HG03108 (cell line): ENCODE measurements at regions not wholly inside any gene's neighbourhood (a gene's known extent, or its start where the extent isn't known, plus 50 kb on each side); places are given as distances from the start of the nearest gene placed in this dataset.
"Not testable (repeated sequence)": the region's sequence is repeated elsewhere in the genome, so short reads cannot be mapped to it uniquely, and the experiment has no call there.

Experiments used
- ATAC-seq: cut with Tn5 transposase; IDR thresholded peaks from one replicate; pipeline ENCODE4 v1.9.1; 2021; ENCODE audit warnings: moderate library complexity; ENCODE audit not compliant: unreplicated experiment

GRCh38 chr17:77036841-77037381 is 103.9 kb upstream of the SEC14L1 start:
- no peak for ATAC-seq

- no peak for ATAC-seq
These were observed 102.8 kb upstream of the SEC14L1 start for GRCh38 chr17:77037943-77038342.

- ATAC-seq: no peak
These were observed 101.7 kb upstream of the SEC14L1 start for GRCh38 chr17:77038884-77039555.

- no peak for ATAC-seq
These were observed 98.1 kb upstream of the SEC14L1 start for GRCh38 chr17:77042476-77043231.

GRCh38 chr17:77045441-77046041 is 95.2 kb upstream of the SEC14L1 start:
- ATAC-seq: no peak

GRCh38 chr17:77049440-77049839 is 91.3 kb upstream of the SEC14L1 start:
- ATAC-seq: no peak

GRCh38 chr17:77050901-77051300 is 89.9 kb upstream of the SEC14L1 start:
- not testable (repeated sequence) for ATAC-seq

GRCh38 chr17:77054936-77055335 is 85.8 kb upstream of the SEC14L1 start:
- no peak for ATAC-seq

GRCh38 chr17:77055453-77055852 is 85.3 kb upstream of the SEC14L1 start:
- no peak for ATAC-seq

GRCh38 chr17:77058016-77058415 is 82.8 kb upstream of the SEC14L1 start:
- ATAC-seq: no peak

GRCh38 chr17:77061669-77062068 is 79.1 kb upstream of the SEC14L1 start:
- no peak for ATAC-seq

- no peak for ATAC-seq
These were observed 76.2 kb upstream of the SEC14L1 start for GRCh38 chr17:77064598-77064997.

GRCh38 chr17:77066165-77066564 is 74.6 kb upstream of the SEC14L1 start:
- no peak for ATAC-seq

GRCh38 chr17:77066726-77067409 is 73.9 kb upstream of the SEC14L1 start:
- not testable (repeated sequence) for ATAC-seq

GRCh38 chr17:77068915-77069314 is 71.9 kb upstream of the SEC14L1 start:
- no peak for ATAC-seq

- no peak for ATAC-seq
These were observed 69.9 kb upstream of the SEC14L1 start for GRCh38 chr17:77070888-77071279.

GRCh38 chr17:77071925-77072490 is 68.8 kb upstream of the SEC14L1 start:
- ATAC-seq: no peak

- no peak for ATAC-seq
These were observed 68.1 kb upstream of the SEC14L1 start for GRCh38 chr17:77072670-77073069.

- no peak for ATAC-seq
These were observed 66.1 kb upstream of the SEC14L1 start for GRCh38 chr17:77074681-77075080.

GRCh38 chr17:77076124-77076830 is 64.5 kb upstream of the SEC14L1 start:
- no peak for ATAC-seq
